IPS-NIHi7 (cell line): ENCODE measurements at regions not wholly inside any gene's neighbourhood (a gene's known extent, or its start where the extent isn't known, plus 50 kb on each side); places are given as distances from the start of the nearest gene placed in this dataset.
"Not testable (repeated sequence)": the region's sequence is repeated elsewhere in the genome, so short reads cannot be mapped to it uniquely, and the experiment has no call there.

Source experiments
- DNase-seq: peaks from one replicate; pipeline ENCODE4 v3.0.0; 2012; ENCODE audit warnings: mixed read lengths; ENCODE audit errors: extremely low spot score

DNA sequence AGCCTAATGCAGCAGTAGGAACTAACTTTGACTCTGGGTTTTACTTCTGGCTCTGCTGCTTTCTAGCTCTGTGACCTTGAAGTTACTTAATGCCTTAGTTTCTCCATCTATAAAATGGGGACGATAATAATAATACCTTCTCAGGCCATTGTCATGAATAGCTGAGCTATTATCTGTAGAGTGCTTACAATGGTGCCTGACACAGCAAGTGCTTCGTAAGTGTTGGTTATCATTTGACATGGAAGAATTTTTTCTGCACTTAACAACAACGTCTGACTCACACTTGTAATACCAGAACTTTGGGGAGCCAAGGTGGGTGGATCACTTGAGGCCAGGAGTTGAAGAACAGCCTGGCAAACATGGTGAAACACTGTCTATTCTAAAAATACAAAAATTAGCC is 140.5 kb downstream of the ARL4A start:
- DNase-seq = no peak

DNA sequence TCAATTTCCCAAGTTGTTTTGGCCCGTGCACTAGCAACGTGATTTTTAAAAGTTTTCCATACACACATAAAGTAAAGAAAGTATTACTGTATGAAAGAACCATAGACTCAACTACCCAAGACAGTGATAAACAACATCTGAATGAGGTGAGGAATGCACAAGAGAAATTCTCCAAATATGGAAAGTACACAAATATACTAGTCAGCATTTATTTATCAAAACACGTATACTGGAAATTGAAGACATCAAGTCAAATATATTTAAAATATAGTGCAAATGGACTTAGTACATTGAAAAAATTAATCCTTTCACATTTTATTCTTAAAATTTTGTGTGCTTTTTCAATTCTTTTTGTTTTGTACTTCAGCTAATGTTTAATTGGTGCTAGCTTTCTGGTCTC is 143.6 kb downstream of the ARL4A start:
- no peak for DNase-seq

DNA sequence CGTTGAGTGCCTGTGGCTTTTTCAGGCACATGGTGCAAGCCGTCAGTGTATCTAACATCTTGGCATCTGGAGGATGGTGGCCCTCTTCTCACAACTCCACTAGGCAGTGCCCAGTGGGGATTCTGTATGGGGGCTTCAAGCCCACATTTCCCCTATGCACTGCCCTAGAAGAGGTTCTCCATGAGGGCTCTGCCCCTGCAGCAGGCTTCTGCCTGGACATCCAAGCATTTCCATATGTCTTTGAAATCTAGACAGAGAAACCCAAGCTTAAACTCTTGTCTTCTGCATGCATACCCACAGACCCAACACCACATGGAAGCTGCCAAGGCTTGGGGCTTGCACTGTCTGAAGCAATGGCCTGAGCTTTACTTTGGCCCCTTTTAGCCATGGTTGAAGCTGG is 146.4 kb downstream of the ARL4A start:
- no peak for DNase-seq

DNA sequence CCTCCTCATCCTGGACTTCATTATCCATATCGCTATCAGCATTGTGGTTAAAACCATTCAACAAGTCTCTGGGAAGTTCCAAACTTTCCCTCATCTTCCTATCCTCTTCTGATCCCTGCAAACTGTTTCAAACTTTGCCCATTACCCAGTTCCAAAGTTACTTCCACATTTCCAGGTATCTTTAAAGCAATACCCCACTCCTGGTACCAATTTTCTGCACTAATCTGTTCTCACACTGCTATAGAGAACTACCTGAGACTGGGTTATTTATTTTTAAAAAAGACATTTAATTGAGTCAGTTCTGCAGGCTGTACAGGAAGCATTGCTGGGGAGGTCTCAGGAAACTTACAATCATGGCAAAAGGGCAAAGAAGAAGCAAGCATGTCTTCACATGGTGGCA is 147.3 kb downstream of the ARL4A start:
- no peak for DNase-seq

DNA sequence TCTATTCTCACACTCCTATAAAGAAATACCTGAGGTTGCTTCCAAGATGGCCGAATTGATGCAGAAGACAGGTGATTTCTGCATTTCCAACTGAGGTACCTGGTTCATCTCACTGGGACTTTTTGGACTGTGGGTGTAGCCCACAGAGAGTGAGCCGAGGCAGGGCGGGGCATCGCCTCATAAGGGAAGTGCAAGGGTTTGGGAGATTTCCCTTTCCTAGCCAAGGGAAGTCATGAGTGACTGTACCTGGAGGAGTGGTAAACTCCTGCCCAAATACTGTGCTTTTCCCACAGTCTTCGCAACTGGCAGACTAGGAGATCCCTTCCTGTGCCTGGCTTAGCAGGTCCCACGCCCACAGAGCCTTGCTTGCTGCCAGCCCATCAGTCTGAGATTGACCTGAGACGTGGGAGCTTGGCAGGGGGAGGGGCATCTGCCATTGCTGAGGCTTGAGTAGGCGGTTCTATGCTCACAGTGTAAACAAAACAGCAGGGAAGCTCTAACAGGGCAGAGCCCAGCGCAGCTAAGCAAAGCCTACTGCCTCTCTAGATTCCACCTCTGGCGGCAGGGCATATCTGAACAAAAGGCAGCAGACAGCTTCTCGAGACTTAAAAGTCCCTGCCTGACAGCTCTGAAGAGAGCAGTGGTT is 152.2 kb downstream of the ARL4A start:
- DNase-seq = peak; percentile 54

DNA sequence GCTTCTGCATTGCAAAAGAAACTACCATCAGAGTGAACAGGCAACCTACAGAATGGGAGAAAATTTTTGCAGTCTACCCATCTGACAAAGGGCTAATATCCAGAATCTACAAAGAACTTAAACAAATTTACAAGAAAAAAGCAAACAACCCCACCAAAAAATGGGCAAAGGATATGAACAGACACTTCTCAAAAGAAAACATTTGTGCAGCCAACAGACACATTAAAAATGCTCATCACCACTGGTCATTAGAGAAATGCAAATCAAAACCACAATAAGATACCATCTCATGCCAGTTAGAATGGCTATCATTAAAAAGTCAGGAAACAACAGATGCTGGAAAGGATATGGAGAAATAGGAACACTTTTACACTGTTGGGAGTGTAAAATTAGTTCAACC is 157.3 kb downstream of the ARL4A start:
- DNase-seq = not testable (repeated sequence)

DNA sequence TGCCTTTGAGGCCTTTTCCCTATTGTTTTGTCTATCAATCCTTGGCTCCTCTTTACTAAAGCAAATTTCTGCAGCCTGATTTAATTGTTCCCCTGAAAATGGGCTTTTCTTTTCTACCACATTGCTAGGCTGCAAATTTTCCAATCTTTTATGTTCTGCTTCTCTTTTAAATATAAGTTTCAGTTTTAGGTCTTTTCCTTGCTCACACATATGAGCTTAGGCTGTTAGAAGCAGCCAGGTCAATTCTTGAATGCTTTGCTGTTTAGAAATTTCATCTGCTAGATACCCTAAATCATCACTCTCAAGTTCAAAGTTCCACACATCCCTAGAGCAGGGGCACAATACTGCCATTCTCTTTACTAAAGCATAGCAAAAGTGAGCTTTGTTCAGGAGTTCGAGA is 159.6 kb downstream of the ARL4A start:
- DNase-seq = no peak

DNA sequence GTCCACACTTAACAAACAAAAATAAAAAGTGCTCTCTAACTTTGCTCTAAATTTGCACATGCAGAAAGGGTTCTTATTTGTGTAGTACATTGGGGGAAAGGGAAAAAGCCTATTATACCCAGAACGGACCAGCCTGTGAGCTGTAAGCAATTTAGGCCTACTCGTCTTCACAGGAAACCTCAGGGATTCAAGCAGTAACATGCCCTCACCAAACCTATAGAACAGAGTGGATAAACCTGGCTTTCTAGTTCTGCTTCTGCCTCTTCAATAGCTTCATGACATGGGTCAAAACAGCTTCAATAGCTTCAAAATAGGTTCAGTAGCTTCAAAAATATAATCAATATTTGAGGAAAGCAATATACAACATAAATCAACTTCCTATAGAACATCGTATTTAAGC is 163.7 kb downstream of the ARL4A start:
- no peak for DNase-seq

DNA sequence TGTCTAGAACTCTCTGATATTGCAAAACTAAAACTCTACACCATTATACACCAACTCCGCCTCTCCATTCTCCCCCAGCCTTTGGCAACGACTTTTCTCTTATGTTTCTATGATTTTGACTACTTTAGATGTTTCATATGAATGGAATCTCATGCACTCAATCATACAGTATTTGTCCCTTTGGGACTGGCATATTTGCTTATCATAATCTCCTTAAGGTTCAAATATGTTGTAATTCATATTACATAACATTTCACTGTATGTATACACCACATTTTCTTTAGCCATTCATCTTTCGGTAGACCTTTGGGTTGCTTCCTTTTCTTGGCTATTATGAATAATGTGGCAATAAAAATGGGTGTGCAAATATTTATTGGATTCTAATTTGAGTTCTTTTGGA is 164.4 kb downstream of the ARL4A start:
- DNase-seq = no peak

DNA sequence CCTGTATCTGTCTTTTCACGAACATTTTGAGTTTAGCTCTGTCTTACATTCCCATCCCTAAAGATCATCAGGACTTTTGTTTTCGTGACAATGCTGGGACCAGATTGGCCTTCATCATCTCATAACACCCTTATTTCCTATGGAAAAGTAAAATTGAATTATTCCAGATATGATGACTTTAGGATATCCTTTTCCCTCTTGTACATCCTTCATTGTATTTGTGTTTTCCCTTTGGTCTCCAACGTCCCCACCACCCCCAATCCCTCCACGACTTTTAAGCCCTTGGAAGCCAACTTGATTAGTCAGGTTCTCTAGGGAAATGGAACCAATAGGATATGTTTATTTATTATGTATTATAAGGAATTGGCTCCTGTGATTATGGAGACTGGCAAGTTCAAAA is 167.6 kb downstream of the ARL4A start:
- DNase-seq = no peak

DNA sequence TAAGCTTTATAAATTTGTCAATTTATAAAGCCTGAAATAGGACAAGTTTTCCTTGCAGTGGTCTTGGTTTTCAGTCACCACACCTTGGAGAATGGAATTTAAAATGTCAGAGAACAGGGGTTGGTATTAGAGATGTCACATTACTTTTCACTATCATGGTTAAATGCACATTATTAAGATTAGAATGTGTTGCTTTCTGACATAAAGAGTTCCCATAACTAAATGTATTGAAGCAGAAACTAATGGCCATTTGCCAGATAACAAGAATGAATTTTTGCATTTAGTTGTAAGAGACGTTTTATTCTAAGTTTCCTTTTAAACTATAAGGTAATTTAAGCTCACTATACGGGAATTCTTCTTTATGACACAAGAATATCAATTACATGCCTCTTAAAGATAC is 172.3 kb downstream of the ARL4A start:
- no peak for DNase-seq

DNA sequence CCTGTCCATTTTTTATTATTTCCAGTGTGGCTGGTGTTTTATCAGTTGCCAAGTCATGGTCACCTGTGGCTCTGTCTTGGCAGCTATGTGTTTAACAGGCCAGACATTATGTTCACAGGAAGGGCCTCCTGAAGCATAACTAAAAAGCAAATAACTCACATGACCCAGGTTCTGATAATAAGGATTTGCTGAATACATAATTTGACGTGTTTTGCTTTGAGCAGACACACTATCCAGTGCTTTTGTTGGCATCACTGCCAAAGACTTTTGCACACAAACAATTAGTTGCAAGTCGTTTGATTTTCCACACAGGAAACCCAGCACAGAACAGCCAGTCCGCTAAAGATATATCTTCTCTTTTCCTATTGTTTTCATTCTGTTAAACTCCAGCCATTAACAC is 173.6 kb downstream of the ARL4A start:
- DNase-seq = no peak

DNA sequence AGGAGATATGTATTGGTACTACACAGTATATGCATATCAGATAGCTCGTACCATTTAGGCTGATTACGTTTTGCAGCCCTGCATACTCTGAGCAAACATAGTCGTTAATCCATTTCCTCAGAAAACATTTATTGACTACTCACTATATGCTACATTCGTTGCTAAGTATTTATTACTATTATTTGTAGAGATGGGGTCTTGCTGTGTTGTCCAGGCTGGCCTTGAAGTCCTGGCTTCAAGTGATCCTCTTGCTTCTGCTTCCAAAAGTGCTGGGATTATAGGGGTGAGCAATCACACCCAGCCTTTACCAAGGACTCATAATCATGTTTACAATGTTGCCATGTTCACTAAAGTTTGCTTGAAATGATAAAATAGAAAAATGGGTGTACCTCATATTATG is 174.7 kb downstream of the ARL4A start:
- no peak for DNase-seq

DNA sequence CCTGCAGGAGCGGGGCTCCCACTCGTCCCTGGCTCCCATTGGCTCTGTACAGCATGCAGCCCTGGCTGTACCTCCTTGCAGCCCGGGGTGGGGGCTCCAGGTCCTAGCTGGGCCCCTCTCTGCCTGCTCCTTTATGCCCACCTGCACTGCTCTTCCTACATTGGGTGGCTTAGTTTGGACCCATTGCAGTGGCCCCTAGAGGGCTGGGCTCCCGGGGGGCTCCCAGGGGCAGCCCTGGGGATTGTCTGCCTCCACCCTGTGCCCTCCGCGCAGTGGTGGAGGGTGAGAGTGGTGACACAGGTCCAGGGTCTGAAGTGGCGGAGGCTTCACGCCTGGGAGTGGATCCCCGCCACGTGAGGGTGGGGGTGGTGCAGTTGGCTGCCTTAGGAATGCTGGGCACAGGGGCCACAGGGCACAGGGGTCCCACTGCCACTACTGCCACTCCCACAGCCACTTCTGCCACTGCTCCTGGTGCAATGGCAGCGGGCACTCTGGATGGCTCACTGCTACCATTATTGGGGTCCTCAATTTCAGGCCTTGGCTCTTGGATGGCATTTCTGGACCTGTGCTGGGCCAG is 177.1 kb downstream of the ARL4A start:
- no peak for DNase-seq

DNA sequence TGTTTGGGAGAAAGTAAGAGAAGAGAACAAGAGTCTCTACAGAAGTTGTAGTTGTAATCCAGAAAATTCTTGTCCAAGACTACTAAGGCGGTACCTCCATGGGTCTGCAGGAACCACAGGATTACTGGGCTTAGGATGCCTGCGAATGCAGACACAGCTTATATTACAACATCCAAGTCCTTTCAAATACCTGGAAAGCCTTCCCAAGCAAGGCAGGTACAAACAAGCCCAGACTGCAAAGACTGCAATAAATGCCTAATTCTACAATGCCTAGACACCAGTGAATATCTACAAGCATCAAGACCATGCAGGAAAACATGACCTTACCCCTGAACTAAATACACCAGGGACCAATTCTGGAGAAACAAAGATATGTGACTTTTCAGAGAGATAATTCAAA is 178.2 kb downstream of the ARL4A start:
- DNase-seq = no peak

DNA sequence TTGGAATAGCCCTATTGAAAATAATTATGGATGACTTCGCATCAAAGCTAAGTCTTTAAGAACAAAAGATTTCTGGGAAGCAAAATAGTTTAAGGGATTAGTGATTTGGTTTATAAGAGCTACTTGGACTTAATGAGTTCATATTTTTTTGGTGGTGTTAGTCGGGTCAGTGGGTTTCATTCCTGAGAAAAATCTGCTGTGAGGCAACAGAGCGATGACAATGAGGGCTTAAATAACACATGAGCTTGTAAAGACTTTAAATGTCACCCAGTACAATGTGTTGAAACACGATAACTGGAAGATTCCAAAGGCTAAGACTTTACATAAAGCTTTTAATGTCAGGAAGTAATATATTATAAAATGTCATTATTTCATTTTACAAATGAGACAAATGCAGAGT is 178.8 kb downstream of the ARL4A start:
- DNase-seq = no peak

DNA sequence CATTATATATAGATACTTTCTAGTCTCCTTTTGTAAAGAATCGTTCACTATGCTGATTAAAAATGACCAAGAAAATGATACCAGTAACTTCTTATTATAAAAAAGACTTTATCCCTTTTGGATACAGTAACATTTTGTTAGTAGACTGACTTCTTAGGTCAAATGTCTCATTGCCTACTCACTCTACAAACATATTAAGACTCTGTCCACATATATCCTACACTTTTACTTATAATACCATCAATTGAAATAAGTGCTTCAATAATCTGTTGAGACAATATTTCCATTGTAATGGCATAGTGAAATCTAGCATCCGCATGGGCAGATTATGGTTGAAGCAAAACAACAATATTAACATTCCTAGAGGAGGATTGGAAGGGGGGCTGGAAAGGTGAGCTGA is 180.6 kb downstream of the ARL4A start:
- no peak for DNase-seq

DNA sequence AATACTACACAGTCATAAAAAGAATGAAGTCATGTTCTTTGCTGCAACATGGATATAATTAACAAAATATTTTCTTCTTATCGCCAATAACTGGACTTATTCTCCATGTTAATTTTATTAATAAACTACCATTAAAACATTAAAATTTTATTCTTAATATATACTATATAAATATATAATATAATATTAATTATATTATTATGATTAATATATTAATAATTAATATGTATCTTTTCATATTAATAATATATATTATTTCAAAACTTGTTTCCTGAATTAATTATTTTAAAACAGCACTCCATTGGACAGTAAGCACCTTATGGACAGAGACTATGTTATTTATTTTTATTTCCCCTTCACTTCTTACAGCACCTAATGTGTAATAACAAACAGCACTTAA is 182.8 kb downstream of the ARL4A start:
- DNase-seq = no peak

DNA sequence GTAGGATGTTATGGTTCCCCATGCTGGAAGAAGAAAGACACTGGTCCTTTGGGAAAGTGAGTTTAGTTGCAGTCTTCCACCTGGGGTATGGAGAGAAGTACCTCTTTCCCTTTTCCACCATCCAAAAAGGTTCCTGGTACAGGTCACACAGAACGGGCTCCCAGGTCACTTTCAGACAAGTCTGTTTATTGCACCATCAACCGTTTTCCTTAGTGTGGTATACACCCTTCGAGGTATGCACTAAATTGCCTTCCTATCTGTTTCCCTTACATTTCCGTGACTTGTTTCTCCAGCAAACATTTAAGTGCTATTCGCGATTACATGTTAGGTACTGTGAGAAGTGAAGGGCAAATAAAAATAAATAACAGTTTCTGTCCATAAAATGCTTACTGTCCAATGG is 185.1 kb downstream of the ARL4A start:
- no peak for DNase-seq

DNA sequence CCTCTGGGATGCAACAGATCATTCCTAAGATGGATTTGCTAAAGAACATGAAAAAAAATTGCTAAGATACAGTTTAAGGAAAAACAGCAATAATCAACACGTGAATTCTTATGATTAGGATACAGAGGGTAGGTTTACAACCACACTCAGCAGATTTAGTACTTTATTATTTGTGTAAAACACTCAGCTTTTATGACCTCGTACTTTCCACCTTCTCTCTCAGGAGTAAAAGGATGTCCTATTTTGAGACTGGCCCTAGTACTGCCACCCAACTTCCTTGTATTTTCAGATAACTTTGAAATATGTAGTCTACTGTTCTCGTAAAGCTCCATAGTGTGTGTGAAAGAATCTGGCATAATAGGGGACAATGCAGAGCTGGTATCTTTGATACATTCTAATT is 186.1 kb downstream of the ARL4A start:
- DNase-seq = no peak

DNA sequence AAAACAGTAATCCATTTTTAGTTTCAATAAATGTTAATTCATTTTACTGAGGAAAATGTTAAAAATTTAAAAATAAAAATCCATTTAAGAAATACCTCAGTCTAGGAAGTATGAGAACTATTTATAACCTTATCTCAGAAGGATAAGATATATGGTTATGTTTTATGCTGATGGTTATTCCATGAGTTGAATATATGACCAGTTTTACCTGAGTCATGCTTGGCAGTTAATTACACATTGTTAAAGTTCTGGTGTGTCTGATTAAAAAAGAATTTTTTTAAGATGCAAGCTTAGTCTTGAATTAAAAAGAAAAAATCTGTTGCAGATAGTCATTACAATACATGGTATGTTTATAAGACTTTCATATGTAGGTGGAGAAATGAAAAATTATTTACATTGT is 191.7 kb downstream of the ARL4A start:
- no peak for DNase-seq

DNA sequence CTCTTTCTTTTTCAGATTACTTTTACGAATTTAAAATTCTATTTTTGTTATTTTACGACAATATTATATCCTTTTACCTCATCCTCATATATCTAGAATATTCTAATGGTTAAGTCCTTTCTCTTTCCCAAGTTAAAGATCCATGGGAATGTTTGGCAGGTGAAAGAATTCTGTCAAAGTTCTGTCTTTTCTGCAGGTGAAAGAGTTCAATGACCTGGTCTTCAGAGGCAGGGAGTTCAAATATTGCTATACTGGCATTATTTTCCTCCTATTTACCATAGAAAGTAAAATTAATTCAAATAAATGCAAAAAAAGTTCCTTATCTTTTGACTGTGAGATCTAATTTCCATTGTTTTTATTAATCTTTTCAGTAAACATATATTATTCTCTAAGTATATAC is 194.3 kb downstream of the ARL4A start:
- no peak for DNase-seq

DNA sequence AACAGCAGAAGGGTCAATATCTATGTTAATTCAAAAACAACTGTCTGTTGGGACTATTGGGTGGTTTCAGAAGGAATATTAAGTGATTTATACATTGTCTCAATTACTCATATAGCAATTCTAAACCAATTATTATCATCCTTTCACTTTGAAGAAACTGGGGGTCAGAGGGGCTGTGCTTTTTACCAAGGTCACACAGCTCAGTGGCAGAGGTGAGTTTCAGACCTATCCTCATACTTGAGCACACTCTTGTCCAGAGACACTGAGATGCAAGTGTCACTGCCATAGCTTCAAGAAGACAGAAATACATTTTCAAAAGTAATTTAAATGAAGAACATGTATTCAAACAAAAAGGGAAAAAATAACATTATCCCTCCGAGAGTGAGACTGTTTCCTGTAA is 195.3 kb downstream of the ARL4A start:
- DNase-seq = no peak

DNA sequence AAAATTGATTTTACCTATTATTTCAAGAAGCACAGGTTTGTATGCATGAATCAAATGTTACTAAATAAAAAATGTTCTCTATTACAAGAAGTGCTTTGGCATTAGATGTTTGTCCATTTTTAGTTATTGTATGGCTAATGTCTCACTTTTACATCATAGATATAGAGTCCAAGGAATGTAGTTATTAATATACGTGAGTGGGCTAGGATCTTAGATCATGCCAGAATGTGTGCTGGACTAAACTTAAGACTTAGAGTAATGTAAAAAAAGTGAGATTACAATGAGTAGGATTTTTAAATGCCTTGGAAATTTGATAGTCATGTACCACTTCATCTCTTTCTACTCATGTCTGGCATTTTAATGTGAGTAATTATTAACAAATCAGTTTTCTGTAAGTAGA is 196.6 kb downstream of the ARL4A start:
- DNase-seq = no peak
